ENCODE measurements at regions not wholly inside any gene's neighbourhood (a gene's known extent, or its start where the extent isn't known, plus 50 kb on each side); places are given as distances from the start of the nearest gene placed in this dataset.

GRCh38 chr10:30749385-30749784 is 119.8 kb upstream of the LYZL2 start:
- no peak for TF ChIP-seq CTCF (conservative IDR thresholded peaks at IDR 0.05 in 1 of 2, IDR thresholded peaks at IDR 0.05 in 1 of 2; ENCODE audit: low read depth in 1 of 2, low read length in 2 of 2)
- no peak for TF ChIP-seq EZH2 (IDR thresholded peaks at IDR 0.05; ENCODE audit: low read length, missing control alignments)
